OCI-LY7 (cell line): ENCODE measurements at regions not wholly inside any gene's neighbourhood (a gene's known extent, or its start where the extent isn't known, plus 50 kb on each side); places are given as distances from the start of the nearest gene placed in this dataset.

ENCODE experiments used
- EZH2phosphoT487 ChIP-seq: fragments of 200-600 bp; sonication (generic); IDR thresholded peaks from 2 replicates; pipeline ENCODE4 v1.6.1; 2018; ENCODE audit warnings: low read depth, borderline replicate concordance, mild to moderate bottlenecking, mixed run types, antibody characterized with exemption, low read length, moderate library complexity, mixed read lengths
- TF ChIP-seq, protein P1 (sequence below): fragments of 200-600 bp; sonication (generic); conservative IDR thresholded peaks from 2 replicates; pipeline ENCODE4 v1.5.1; 2014; ENCODE audit warnings: mild to moderate bottlenecking, antibody characterized with exemption, low read length, moderate library complexity, mixed read lengths

DNA sequence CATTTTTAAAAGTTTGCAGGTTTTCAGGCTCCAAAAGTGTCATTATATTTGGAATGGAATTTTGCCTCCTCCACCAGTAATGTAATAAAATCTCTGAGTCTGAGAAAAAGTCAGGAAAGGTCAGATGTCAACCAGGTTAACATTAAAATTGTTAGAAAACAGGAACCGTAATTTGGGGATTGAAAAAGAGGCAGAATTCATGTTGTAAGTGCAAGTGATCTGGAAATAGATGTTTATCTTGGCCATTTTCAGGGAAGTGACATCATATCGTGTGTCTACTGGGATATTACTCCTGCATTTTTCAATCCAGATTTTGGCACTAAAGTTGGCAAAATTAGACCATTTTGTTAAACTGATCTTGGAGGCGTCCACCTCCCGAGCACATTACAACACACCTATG lies 428.5 kb upstream of the MGMT start:
- TF ChIP-seq, protein P1, sequence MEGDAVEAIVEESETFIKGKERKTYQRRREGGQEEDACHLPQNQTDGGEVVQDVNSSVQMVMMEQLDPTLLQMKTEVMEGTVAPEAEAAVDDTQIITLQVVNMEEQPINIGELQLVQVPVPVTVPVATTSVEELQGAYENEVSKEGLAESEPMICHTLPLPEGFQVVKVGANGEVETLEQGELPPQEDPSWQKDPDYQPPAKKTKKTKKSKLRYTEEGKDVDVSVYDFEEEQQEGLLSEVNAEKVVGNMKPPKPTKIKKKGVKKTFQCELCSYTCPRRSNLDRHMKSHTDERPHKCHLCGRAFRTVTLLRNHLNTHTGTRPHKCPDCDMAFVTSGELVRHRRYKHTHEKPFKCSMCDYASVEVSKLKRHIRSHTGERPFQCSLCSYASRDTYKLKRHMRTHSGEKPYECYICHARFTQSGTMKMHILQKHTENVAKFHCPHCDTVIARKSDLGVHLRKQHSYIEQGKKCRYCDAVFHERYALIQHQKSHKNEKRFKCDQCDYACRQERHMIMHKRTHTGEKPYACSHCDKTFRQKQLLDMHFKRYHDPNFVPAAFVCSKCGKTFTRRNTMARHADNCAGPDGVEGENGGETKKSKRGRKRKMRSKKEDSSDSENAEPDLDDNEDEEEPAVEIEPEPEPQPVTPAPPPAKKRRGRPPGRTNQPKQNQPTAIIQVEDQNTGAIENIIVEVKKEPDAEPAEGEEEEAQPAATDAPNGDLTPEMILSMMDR, result no peak
- TF ChIP-seq EZH2phosphoT487, result no peak
